ENCODE measurements at regions not wholly inside any gene's neighbourhood (a gene's known extent, or its start where the extent isn't known, plus 50 kb on each side); places are given as distances from the start of the nearest gene placed in this dataset.
A peak's percentile ranks its signal among the peaks of the same experiment; 100 is the strongest.

GRCh38 chr5:2017540-2018389, 135.0 kb upstream of the IRX4 start:
- ATAC-seq (no peak), DNase-seq (no peak)
- no peak overlapping the region for H3K4me3 ChIP-seq (ENCODE audit: low read length)
- 78% methylated on average over 20 of the region's 20 CpGs for WGBS
- H3K9me3 ChIP-seq (ENCODE audit: control insufficient read depth, low read length), result no peaks in the 10 kb centered on the region
- H3K27ac ChIP-seq (ENCODE audit: low read length), result no peak overlapping the region
- no peaks in the 10 kb centered on the region for H3K27me3 ChIP-seq (ENCODE audit: control insufficient read depth, insufficient read depth)
- no peaks in the 10 kb centered on the region for H3K4me1 ChIP-seq (ENCODE audit: control insufficient read depth, insufficient read depth, low read length)
- intact Hi-C loops (cut with DNase I), result no loop called here

- no peak overlapping the region for H3K4me3 ChIP-seq (ENCODE audit: low read length)
- 75% methylated on average over 8 of the region's 8 CpGs for whole genome bisulfite sequencing
- no peaks in the 10 kb centered on the region for H3K9me3 ChIP-seq (ENCODE audit: control insufficient read depth, low read length)
- H3K27ac ChIP-seq (ENCODE audit: low read length), result no peak overlapping the region
- intact Hi-C loops (cut with DNase I), result no loop called here
- H3K27me3 ChIP-seq (ENCODE audit: control insufficient read depth, insufficient read depth), result no peaks in the 10 kb centered on the region
- no peak for ATAC-seq
- no peak for DNase-seq
- no peaks in the 10 kb centered on the region for H3K4me1 ChIP-seq (ENCODE audit: control insufficient read depth, insufficient read depth, low read length)
These were observed 133.2 kb upstream of the IRX4 start for GRCh38 chr5:2015961-2016360.

- no peak for DNase-seq
- Histone ChIP-seq H3K4me3 (ENCODE audit: low read length) (no peak overlapping the region), H3K9me3 (ENCODE audit: control insufficient read depth, low read length) (no peaks in the 10 kb centered on the region), H3K4me1 (ENCODE audit: control insufficient read depth, insufficient read depth, low read length) (no peaks in the 10 kb centered on the region), H3K27ac (ENCODE audit: low read length) (no peak overlapping the region), H3K27me3 (ENCODE audit: control insufficient read depth, insufficient read depth) (no peaks in the 10 kb centered on the region)
- ATAC-seq, result no peak
- intact Hi-C loops (cut with DNase I), result no loop called here
- 80% methylated on average over 13 of the region's 13 CpGs for WGBS
These were observed 132.6 kb upstream of the IRX4 start for GRCh38 chr5:2015124-2015848.

GRCh38 chr5:2014058-2014610, 131.4 kb upstream of the IRX4 start:
- no peaks in the 10 kb centered on the region for H3K9me3 ChIP-seq (ENCODE audit: control insufficient read depth, low read length)
- no peaks in the 10 kb centered on the region for H3K4me1 ChIP-seq (ENCODE audit: control insufficient read depth, insufficient read depth, low read length)
- no peak overlapping the region for H3K4me3 ChIP-seq (ENCODE audit: low read length)
- intact Hi-C loops (cut with DNase I), result no loop called here
- WGBS, result 85% methylated on average over 12 of the region's 12 CpGs
- no peak overlapping the region for H3K27ac ChIP-seq (ENCODE audit: low read length)
- DNase-seq, result no peak
- no peaks in the 10 kb centered on the region for H3K27me3 ChIP-seq (ENCODE audit: control insufficient read depth, insufficient read depth)
- ATAC-seq, result no peak

DNA sequence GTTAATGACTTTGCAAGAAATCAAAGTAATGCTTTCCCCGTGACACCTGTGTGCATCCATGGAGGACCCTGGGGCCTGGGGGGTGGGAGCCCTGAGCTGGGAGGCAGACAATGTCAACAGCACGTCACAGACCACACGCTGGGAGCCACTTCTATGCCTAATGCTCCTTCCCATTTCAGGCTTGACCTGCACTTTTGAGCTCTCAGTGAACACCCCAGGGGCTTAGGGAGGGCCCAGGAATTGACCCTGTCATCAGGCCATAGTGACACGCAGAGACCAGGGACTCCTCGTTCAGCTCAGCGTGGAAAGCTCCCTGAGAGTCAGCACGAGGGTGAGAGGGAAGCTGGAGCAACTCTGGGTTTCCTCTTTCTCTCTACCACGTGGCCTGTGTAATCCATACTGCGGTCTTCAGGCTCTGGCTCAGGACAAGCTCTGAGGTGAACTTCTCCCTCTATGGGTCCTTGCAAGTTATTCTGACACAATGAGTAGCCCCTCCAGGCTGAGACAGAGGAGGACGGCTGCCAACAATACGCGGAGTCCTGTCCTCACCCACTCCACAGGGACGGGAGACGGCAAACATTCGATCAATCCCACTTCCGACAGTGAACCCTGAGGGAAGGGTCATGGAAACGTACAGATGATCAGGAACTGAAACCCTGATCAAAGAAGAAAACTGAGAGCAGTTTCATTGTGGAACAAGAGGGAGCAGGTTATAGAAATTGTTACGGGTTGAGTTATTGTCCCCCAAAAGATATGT, 130.8 kb upstream of the IRX4 start:
- 74% methylated on average over 18 of the region's 18 CpGs for WGBS
- H3K27ac ChIP-seq (ENCODE audit: low read length), result no peak overlapping the region
- intact Hi-C loops (cut with DNase I), result no loop called here
- ATAC-seq, result no peak
- H3K9me3 ChIP-seq (ENCODE audit: control insufficient read depth, low read length), result no peaks in the 10 kb centered on the region
- no peak overlapping the region for H3K4me3 ChIP-seq (ENCODE audit: low read length)
- no peaks in the 10 kb centered on the region for H3K27me3 ChIP-seq (ENCODE audit: control insufficient read depth, insufficient read depth)
- no peak for DNase-seq
- no peaks in the 10 kb centered on the region for H3K4me1 ChIP-seq (ENCODE audit: control insufficient read depth, insufficient read depth, low read length)

GRCh38 chr5:2012885-2013284, 130.2 kb upstream of the IRX4 start:
- H3K9me3 ChIP-seq (ENCODE audit: control insufficient read depth, low read length), result no peaks in the 10 kb centered on the region
- intact Hi-C loops (cut with DNase I), result no loop called here
- ATAC-seq, result no peak
- no peaks in the 10 kb centered on the region for H3K4me1 ChIP-seq (ENCODE audit: control insufficient read depth, insufficient read depth, low read length)
- no peak overlapping the region for H3K27ac ChIP-seq (ENCODE audit: low read length)
- no peaks in the 10 kb centered on the region for H3K27me3 ChIP-seq (ENCODE audit: control insufficient read depth, insufficient read depth)
- no peak for DNase-seq
- 83% methylated on average over 8 of the region's 8 CpGs for WGBS
- H3K4me3 ChIP-seq (ENCODE audit: low read length), result no peak overlapping the region

DNA sequence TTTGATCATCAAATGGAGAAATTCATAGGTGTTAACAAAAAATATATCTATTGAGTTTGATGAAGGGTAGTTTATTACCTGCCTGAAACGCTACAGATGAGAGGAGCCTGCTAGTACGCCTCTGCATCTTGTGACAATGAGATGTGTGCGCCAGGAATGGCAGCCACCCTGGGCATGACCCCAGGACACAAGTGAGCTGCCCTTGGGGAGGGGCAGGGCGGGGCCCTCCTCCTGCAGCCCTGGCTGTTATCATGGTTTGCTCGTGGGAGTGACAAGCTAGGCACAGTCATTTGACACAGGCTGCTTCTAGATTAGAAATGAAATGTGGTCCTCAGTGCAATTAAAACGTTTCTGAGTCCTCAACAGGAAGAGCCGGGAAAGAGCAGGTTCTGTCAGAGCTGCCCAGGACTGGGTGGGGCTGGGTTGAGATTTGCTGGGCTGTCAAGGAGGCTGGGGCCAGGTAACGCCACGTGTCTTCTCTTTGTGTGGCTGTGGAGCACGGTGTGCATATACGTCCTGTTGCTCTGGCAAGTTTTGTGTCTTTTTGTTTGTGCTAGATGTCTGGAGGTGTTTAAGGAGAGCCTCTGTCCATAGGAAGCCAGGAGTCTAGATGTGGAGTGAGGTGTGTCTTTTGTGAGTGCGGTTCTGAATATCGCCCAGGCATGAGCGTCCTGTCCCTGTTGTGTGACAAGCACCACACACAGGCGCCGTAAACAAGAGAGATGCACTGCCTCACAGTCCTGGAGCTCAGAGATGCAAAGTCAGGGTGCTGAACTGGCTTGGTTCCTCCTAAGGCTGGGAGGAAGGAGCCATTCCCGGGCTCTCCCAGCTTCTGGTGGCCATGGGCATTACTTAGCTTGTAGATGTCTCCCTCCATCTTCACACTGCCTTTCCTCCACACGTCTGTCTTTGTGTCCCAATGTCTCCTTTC, 129.0 kb upstream of the IRX4 start:
- H3K4me3 ChIP-seq (ENCODE audit: low read length), result no peak overlapping the region
- no peaks in the 10 kb centered on the region for H3K27me3 ChIP-seq (ENCODE audit: control insufficient read depth, insufficient read depth)
- no peak overlapping the region for H3K27ac ChIP-seq (ENCODE audit: low read length)
- no peaks in the 10 kb centered on the region for H3K9me3 ChIP-seq (ENCODE audit: control insufficient read depth, low read length)
- ATAC-seq (no peak), DNase-seq (peak in 1 of 3 donors; percentile 69)
- 70% methylated on average over 18 of the region's 18 CpGs for WGBS
- no peaks in the 10 kb centered on the region for H3K4me1 ChIP-seq (ENCODE audit: control insufficient read depth, insufficient read depth, low read length)
- intact Hi-C loops (cut with DNase I), result no loop called here

GRCh38 chr5:2010940-2011339, 128.2 kb upstream of the IRX4 start:
- H3K9me3 ChIP-seq (ENCODE audit: control insufficient read depth, low read length), result no peaks in the 10 kb centered on the region
- H3K27me3 ChIP-seq (ENCODE audit: control insufficient read depth, insufficient read depth), result no peaks in the 10 kb centered on the region
- intact Hi-C loops (cut with DNase I), result no loop called here
- ATAC-seq (no peak), DNase-seq (no peak)
- no peak overlapping the region for H3K27ac ChIP-seq (ENCODE audit: low read length)
- H3K4me1 ChIP-seq (ENCODE audit: control insufficient read depth, insufficient read depth, low read length), result no peaks in the 10 kb centered on the region
- H3K4me3 ChIP-seq (ENCODE audit: low read length), result no peak overlapping the region
- 74% methylated on average over 3 of the region's 3 CpGs for WGBS

DNA sequence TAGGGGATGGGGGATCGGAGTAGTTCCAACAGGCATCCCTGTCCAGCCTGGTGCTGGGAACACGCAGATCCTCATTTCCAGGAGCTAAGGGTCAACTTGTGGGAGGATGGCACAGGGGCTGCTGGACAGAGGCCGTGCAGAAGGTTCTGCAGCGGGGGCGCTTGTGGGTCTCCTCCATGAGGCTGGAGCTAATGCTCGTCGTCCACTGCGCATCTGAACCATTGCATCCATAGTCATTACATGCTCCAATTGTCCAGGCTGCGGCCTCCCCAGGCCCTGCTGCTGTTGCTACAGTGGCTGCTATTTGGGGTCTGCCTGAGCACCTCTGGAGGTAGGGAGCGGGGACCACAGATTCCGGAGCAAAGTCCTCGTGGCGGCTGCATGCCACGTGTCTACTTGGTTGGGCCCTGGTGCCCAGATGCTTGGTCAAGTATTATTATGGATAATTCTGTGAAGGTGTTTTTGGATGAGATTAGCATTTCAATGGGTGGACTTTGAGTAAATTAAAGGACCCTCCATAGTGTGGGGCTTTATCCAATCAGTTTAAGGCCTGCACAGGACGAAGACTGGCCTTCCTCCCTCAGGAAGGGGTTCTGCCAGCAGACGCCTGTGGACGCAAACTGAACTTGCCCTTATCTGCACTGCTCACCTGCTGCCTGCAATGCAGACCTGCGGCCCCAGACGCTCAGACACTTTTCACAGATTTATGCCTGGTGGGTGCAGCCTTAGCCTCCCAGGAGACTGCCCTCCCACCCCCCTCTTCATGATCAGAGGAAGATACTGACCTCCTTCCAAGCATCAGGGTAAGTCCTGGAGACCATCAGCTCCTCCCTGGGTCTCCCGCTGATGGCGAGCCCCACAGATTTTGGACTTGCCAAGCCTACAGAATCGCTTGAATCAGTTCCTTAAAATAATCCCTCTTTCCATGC, 127.5 kb upstream of the IRX4 start:
- ATAC-seq (no peak), DNase-seq (no peak)
- H3K4me3 ChIP-seq (ENCODE audit: low read length), result no peak overlapping the region
- 88% methylated on average over 22 of the region's 22 CpGs for WGBS
- no peaks in the 10 kb centered on the region for H3K4me1 ChIP-seq (ENCODE audit: control insufficient read depth, insufficient read depth, low read length)
- H3K9me3 ChIP-seq (ENCODE audit: control insufficient read depth, low read length), result no peaks in the 10 kb centered on the region
- H3K27ac ChIP-seq (ENCODE audit: low read length), result no peak overlapping the region
- H3K27me3 ChIP-seq (ENCODE audit: control insufficient read depth, insufficient read depth), result no peaks in the 10 kb centered on the region
- intact Hi-C loops (cut with DNase I), result no loop called here

All from right cardiac atrium (tissue), 5 donors.